HepG2 (cell line): ENCODE measurements at regions not wholly inside any gene's neighbourhood (a gene's known extent, or its start where the extent isn't known, plus 50 kb on each side); places are given as distances from the start of the nearest gene placed in this dataset.

Source experiments
- ATAC-seq: fragments of 200-7000 bp; cut with Tn5 transposase; 3 replicates; pipeline ENCODE4 v1.9.1; 2020; ENCODE audit warnings: mild to moderate bottlenecking, moderate library complexity
- BruUV-seq: library from RNA; stranded (reverse); fragments of 400-500 nt; replicated peaks from 2 replicates; lab custom pipeline; 2021; lab: Mats Ljungman, UMichigan
- CTCF ChIA-PET: fragments of 300-600 bp; formaldehyde crosslinking; extraction: SDS; loops from one replicate; lab custom pipeline; 2021; ENCODE audit warnings: low total read pairs, inconsistent platforms, low intra/inter-chr PET ratio; lab: Yijun Ruan, JAX
- POLR2A ChIA-PET: fragments of 350-600 bp; sonication (Branson Sonifier 250); formaldehyde crosslinking; loops from one replicate; lab custom pipeline; 2020; ENCODE audit warnings: antibody characterized with exemption, inconsistent platforms; lab: Yijun Ruan, JAX
- DNase-seq: peaks from one replicate; pipeline ENCODE4 v3.0.0-alpha.2; 2015; ENCODE audit warnings: low spot score
- FAIRE-seq: peaks from 3 replicates; lab custom pipeline; 2011; peaks lifted over from hg19 to GRCh38; lab: Jason Lieb, UNC
- H2AFZ ChIP-seq: one replicate; pipeline ENCODE4 v1.6.1; 2011; ENCODE audit warnings: low read length, inconsistent platforms
- H3K27ac ChIP-seq: fragments of 300-600 bp; 3 replicates; pipeline ENCODE4 v1.8.0; 2011; ENCODE audit warnings: mixed run types, mild to moderate bottlenecking, mixed read lengths, low read length, inconsistent platforms; ENCODE audit not compliant: insufficient read depth; ENCODE audit errors: extremely low read length
- H3K27me3 ChIP-seq, 2 experiments: fragments of 200-600 bp in 1 of 2; 2 replicates in 1 of 2; 3 replicates in 1 of 2; pipeline versions ENCODE4 v1.6.0 to v1.8.0; 2011; ENCODE audit warnings: low read length in 2 of 2, mild to moderate bottlenecking in 2 of 2, moderate library complexity in 2 of 2, inconsistent platforms in 1 of 2; ENCODE audit not compliant: insufficient read depth in 2 of 2, control insufficient read depth in 1 of 2
- H3K36me3 ChIP-seq, 2 experiments: fragments of 200-600 bp in 1 of 2; replicated peaks in 1 of 2; 2 replicates in 1 of 2; 3 replicates in 1 of 2; pipeline versions ENCODE4 v1.5.1 to v1.8.0; 2011; ENCODE audit warnings: low read length in 2 of 2, inconsistent platforms in 1 of 2; ENCODE audit not compliant: insufficient read depth in 2 of 2, control insufficient read depth in 1 of 2
- H3K4me1 ChIP-seq: 2 replicates; pipeline ENCODE4 v1.5.1; 2012; ENCODE audit warnings: low read length, inconsistent platforms; ENCODE audit not compliant: insufficient read depth
- H3K4me2 ChIP-seq: 2 replicates; pipeline ENCODE4 v1.6.0; 2011; ENCODE audit warnings: low read depth, low read length, inconsistent platforms
- H3K4me3 ChIP-seq, 3 experiments: fragments of 200-600 bp in 1 of 3; sonication (generic), shearing (Covaris generic) in 1 of 3; replicated peaks in 1 of 3; 2 replicates each; pipeline ENCODE4 v1.5.1; 2011 to 2016; ENCODE audit warnings: low read length in 3 of 3, inconsistent platforms in 2 of 3, low read depth in 2 of 3, mild to moderate bottlenecking in 2 of 3, control low read depth in 1 of 3, mixed read lengths in 1 of 3; ENCODE audit not compliant: insufficient read depth in 1 of 3
- H3K79me2 ChIP-seq: one replicate; pipeline ENCODE4 v1.6.1; 2011; ENCODE audit warnings: low read length, inconsistent platforms; ENCODE audit not compliant: insufficient read depth
- H3K9ac ChIP-seq: 2 replicates; pipeline ENCODE4 v1.6.0; 2011; ENCODE audit warnings: mild to moderate bottlenecking, low read depth, low read length, inconsistent platforms; ENCODE audit not compliant: insufficient read depth
- H3K9me3 ChIP-seq: 2 replicates; pipeline ENCODE4 v1.5.1; 2012; ENCODE audit warnings: mild to moderate bottlenecking, low read length
- H4K20me1 ChIP-seq: 2 replicates; pipeline ENCODE4 v1.6.0; 2011; ENCODE audit warnings: inconsistent platforms, mild to moderate bottlenecking, low read length, moderate library complexity; ENCODE audit not compliant: insufficient read depth
- ARNTL ChIP-seq: sonication (generic); formaldehyde crosslinking; IDR thresholded peaks from 2 replicates; pipeline ENCODE4 v1.4.0; 2020; ENCODE audit warnings: mild to moderate bottlenecking, missing genetic modification reagents
- CHD2 ChIP-seq: IDR thresholded peaks from 2 replicates; pipeline ENCODE4 v1.6.1; 2011; ENCODE audit warnings: low read depth, low read length, improper control_type of control experiment
- EHMT2 ChIP-seq: fragments of 200-600 bp; sonication (generic); IDR thresholded peaks from 2 replicates; pipeline ENCODE4 v1.7.0; 2017; ENCODE audit warnings: antibody characterized with exemption, low read depth, low read length, borderline replicate concordance
- FIP1L1 ChIP-seq: fragments of 200-400 bp; formaldehyde crosslinking; IDR thresholded peaks from 2 replicates; pipeline ENCODE4 v1.6.1; 2018; ENCODE audit warnings: low read depth, mild to moderate bottlenecking, low read length, moderate library complexity, borderline replicate concordance; ENCODE audit not compliant: insufficient read depth
- MEIS2 ChIP-seq: sonication (generic); formaldehyde crosslinking; IDR thresholded peaks from 2 replicates; pipeline ENCODE4 v1.9.0; 2021; ENCODE audit warnings: mild to moderate bottlenecking, missing genetic modification reagents
- NPAS2 ChIP-seq: sonication (generic); formaldehyde crosslinking; IDR thresholded peaks from 2 replicates; pipeline ENCODE4 v1.8.0; 2022; ENCODE audit warnings: mild to moderate bottlenecking, missing genetic modification reagents, borderline replicate concordance
- RCOR2 ChIP-seq: IDR thresholded peaks from 2 replicates; pipeline ENCODE4 v1.6.1; 2016; ENCODE audit warnings: missing biosample characterization, missing genetic modification reagents
- SRSF1 ChIP-seq: fragments of 200-400 bp; formaldehyde crosslinking; optimal IDR thresholded peaks from 2 replicates; pipeline ENCODE3; 2017; ENCODE audit warnings: mild to moderate bottlenecking, low read depth, low read length, moderate library complexity
- TCF7 ChIP-seq: sonication (generic); IDR thresholded peaks from 2 replicates; pipeline ENCODE4 v1.6.1; 2016; ENCODE audit warnings: antibody characterized with exemption, low read depth
- ZBTB8A ChIP-seq: sonication (generic); formaldehyde crosslinking; IDR thresholded peaks from 2 replicates; pipeline ENCODE4 v1.4.0; 2020; ENCODE audit warnings: mild to moderate bottlenecking, low read depth, missing genetic modification reagents, borderline replicate concordance
- ZNF235 ChIP-seq: sonication (generic); formaldehyde crosslinking; IDR thresholded peaks from 2 replicates; pipeline ENCODE4 v1.8.1; 2023; ENCODE audit warnings: mild to moderate bottlenecking, missing genetic modification reagents, borderline replicate concordance
- ZNF263 ChIP-seq: sonication (generic); formaldehyde crosslinking; IDR thresholded peaks from 2 replicates; pipeline ENCODE4 v1.4.0; 2020; ENCODE audit warnings: missing genetic modification reagents
- ZNF280D ChIP-seq: sonication (generic); formaldehyde crosslinking; IDR thresholded peaks from 2 replicates; pipeline ENCODE4 v1.5.1; 2020; ENCODE audit warnings: mild to moderate bottlenecking, missing genetic modification reagents
- ZNF44 ChIP-seq: sonication (generic); formaldehyde crosslinking; IDR thresholded peaks from 2 replicates; pipeline ENCODE4 v1.5.1; 2020; ENCODE audit warnings: mild to moderate bottlenecking, missing genetic modification reagents
- ZNF772 ChIP-seq: sonication (generic); formaldehyde crosslinking; IDR thresholded peaks from 2 replicates; pipeline ENCODE4 v1.5.0; 2020; ENCODE audit warnings: mild to moderate bottlenecking, missing genetic modification reagents
- ZNF773 ChIP-seq: sonication (generic); formaldehyde crosslinking; IDR thresholded peaks from 2 replicates; pipeline ENCODE4 v1.4.0; 2020; ENCODE audit warnings: missing genetic modification reagents, borderline replicate concordance
- ZNF788 ChIP-seq: sonication (generic); formaldehyde crosslinking; IDR thresholded peaks from 2 replicates; pipeline ENCODE4 v1.5.0; 2020; ENCODE audit warnings: mild to moderate bottlenecking, missing genetic modification reagents, borderline replicate concordance
- ZSCAN21 ChIP-seq: sonication (generic); formaldehyde crosslinking; IDR thresholded peaks from 2 replicates; pipeline ENCODE4 v1.8.0; 2022; ENCODE audit warnings: mild to moderate bottlenecking, missing genetic modification reagents, moderate library complexity, borderline replicate concordance
- WGBS: methylation state at CpG from one replicate; pipeline ENCODE4 v1.1.6; 2017; ENCODE audit warnings: low lambda C conversion rate; 5-methylcytosine and 5-hydroxymethylcytosine counted together
- in situ Hi-C: cut with HindIII; loops from 2 replicates; pipeline ENCODE4 v1.10.0; 2017; ENCODE audit warnings: low pct_unique_long_range_greater_than_20kb; ENCODE audit not compliant: extremely low pct_ligation_motif_present
- intact Hi-C: fragments of 100-400 bp; cut with micrococcal nuclease; formaldehyde crosslinking; loops from one replicate; pipeline ENCODE4 v1.10.0; 2022; ENCODE audit not compliant: unreplicated experiment

- no peak overlapping the region for H3K27ac ChIP-seq
Measured at GRCh38 chr4:14910411-14910810, 91.9 kb upstream of the CPEB2 start.

More at GRCh38 chr4:14910411-14910810, 91.9 kb upstream of the CPEB2 start:
- ChIA-PET CTCF (no interaction called here), POLR2A (no interaction called here)
- no peaks in the 10 kb centered on the region for H3K27me3 ChIP-seq
- no peak for TF ChIP-seq MEIS2
- TF ChIP-seq ZNF235 (CRISPR knock-in tag) = no peak
- TF ChIP-seq ZNF263 (CRISPR knock-in tag) = no peak
- TF ChIP-seq ZNF788 (CRISPR knock-in tag) = no peak
- no peak for TF ChIP-seq FIP1L1
- TF ChIP-seq TCF7 = no peak
- no peak for TF ChIP-seq ZBTB8A (CRISPR knock-in tag)
- no peak for TF ChIP-seq ZNF44 (CRISPR knock-in tag)
- no peak for TF ChIP-seq SRSF1
- TF ChIP-seq ZSCAN21 = no peak
- no peak for TF ChIP-seq ARNTL (CRISPR knock-in tag)
- TF ChIP-seq EHMT2 = no peak
- TF ChIP-seq ZNF772 (CRISPR knock-in tag) = no peak
- TF ChIP-seq CHD2 = no peak
- no peak for TF ChIP-seq RCOR2 (CRISPR knock-in tag)
- no peak for TF ChIP-seq ZNF280D (CRISPR knock-in tag)
- TF ChIP-seq ZNF773 = no peak
- no peak for TF ChIP-seq NPAS2
- H3K4me3 ChIP-seq = no peak overlapping the region
- ATAC-seq (no peak), DNase-seq (no peak), FAIRE-seq (no peak)
- no peak overlapping the region for H2AFZ ChIP-seq
- H3K4me1 ChIP-seq = no peaks in the 10 kb centered on the region
- H4K20me1 ChIP-seq = no peaks in the 10 kb centered on the region
- BruUV-seq = no TSS peak
- H3K79me2 ChIP-seq = no peaks in the 10 kb centered on the region
- in situ Hi-C loops = no loop called here
- WGBS = 7% methylated on average over 4 of the region's 5 CpGs
- H3K4me2 ChIP-seq = no peak overlapping the region
- no peaks in the 10 kb centered on the region for H3K36me3 ChIP-seq
- no peaks in the 10 kb centered on the region for H3K9me3 ChIP-seq
- H3K9ac ChIP-seq = no peak overlapping the region
- intact Hi-C loops = no loop called here
